Hepatocyte (in vitro differentiated cells): ENCODE measurements at regions not wholly inside any gene's neighbourhood (a gene's known extent, or its start where the extent isn't known, plus 50 kb on each side); places are given as distances from the start of the nearest gene placed in this dataset.

ENCODE experiments used
- CTCF ChIP-seq: fragments of 200-600 bp; sonication (generic); IDR thresholded peaks from 2 replicates; pipeline ENCODE4 v1.5.1; 2016; ENCODE audit warnings: antibody characterized with exemption, mild to moderate bottlenecking; ENCODE audit not compliant: poor library complexity
- EZH2 ChIP-seq: fragments of 200-600 bp; sonication (generic); IDR thresholded peaks from 2 replicates; pipeline ENCODE4 v1.6.1; 2016; ENCODE audit warnings: antibody characterized with exemption, mild to moderate bottlenecking, borderline replicate concordance

- TF ChIP-seq CTCF, result no peak
- TF ChIP-seq EZH2, result no peak
Observed at GRCh38 chr6:100103931-100104330, 109.9 kb upstream of the MCHR2 start.
